Naive thymus-derived CD4-positive, alpha-beta T cell (primary cell): ENCODE measurements at regions not wholly inside any gene's neighbourhood (a gene's known extent, or its start where the extent isn't known, plus 50 kb on each side); places are given as distances from the start of the nearest gene placed in this dataset.

Experiments
- ATAC-seq: fragments of 150-1000 bp; cut with Tn5 transposase; 2 replicates; pipeline ENCODE4 v1.10.0; 2021; ENCODE audit warnings: mild to moderate bottlenecking, moderate library complexity
- CTCF ChIA-PET: fragments of 350-600 bp; sonication (Branson Sonifier 250); formaldehyde crosslinking; loops from one replicate; lab custom pipeline; 2021; ENCODE audit warnings: antibody characterized with exemption; lab: Charles Lee
- POLR2A ChIA-PET: fragments of 350-600 bp; sonication (Branson Sonifier 250); formaldehyde crosslinking; loops from one replicate; lab custom pipeline; 2021; ENCODE audit warnings: antibody characterized with exemption, inconsistent platforms; lab: Charles Lee
- DNase-seq, 9 donors: peaks; one replicate each; pipeline versions ENCODE4 v3.0.0 to v3.0.0-alpha.2; 2020 to 2022; ENCODE audit warnings: mixed read lengths in 1 of 9
- H3K27ac ChIP-seq: one replicate; pipeline ENCODE4 v1.7.0; 2013; ENCODE audit warnings: mild to moderate bottlenecking, low read depth, low read length, moderate library complexity
- H3K27me3 ChIP-seq, 2 donors: one replicate each; pipeline ENCODE4 v1.7.0; 2013; ENCODE audit warnings: low read length in 2 of 2, mild to moderate bottlenecking in 2 of 2, moderate library complexity in 2 of 2; ENCODE audit not compliant: control insufficient read depth in 2 of 2, insufficient read depth in 2 of 2
- H3K36me3 ChIP-seq, 3 experiments: 1 replicate in 2 of 3; 2 replicates in 1 of 3; pipeline ENCODE4 v1.7.0; 2013; ENCODE audit warnings: low read length in 3 of 3, mild to moderate bottlenecking in 3 of 3, moderate library complexity in 1 of 3; ENCODE audit not compliant: insufficient read depth in 3 of 3, control insufficient read depth in 2 of 3
- H3K4me1 ChIP-seq, 2 donors: one replicate each; pipeline ENCODE4 v1.7.0; 2013; ENCODE audit warnings: low read length in 2 of 2, mild to moderate bottlenecking in 2 of 2, moderate library complexity in 1 of 2; ENCODE audit not compliant: control insufficient read depth in 2 of 2, insufficient read depth in 2 of 2
- H3K4me3 ChIP-seq: 2 replicates; pipeline ENCODE4 v1.7.0; 2013; ENCODE audit warnings: mild to moderate bottlenecking, low read length
- H3K9me3 ChIP-seq, 3 experiments: 1 replicate in 2 of 3; 2 replicates in 1 of 3; pipeline ENCODE4 v1.7.0; 2013; ENCODE audit warnings: low read length in 3 of 3; ENCODE audit not compliant: control insufficient read depth in 2 of 3
- H3K27ac Mint-ChIP-seq, 9 donors: one replicate each; pipeline ENCODE4 v1.8.0; 2020 to 2022; ENCODE audit warnings: mixed read lengths in 9 of 9, mild to moderate bottlenecking in 8 of 9, moderate library complexity in 5 of 9, inconsistent platforms in 2 of 9
- H3K27me3 Mint-ChIP-seq, 5 donors: one replicate each; pipeline ENCODE4 v1.8.0; 2021 to 2022; ENCODE audit warnings: mixed read lengths in 5 of 5, mild to moderate bottlenecking in 1 of 5
- H3K36me3 Mint-ChIP-seq, 5 donors: one replicate each; pipeline ENCODE4 v1.8.0; 2020 to 2022; ENCODE audit warnings: mixed read lengths in 5 of 5, mild to moderate bottlenecking in 3 of 5, inconsistent platforms in 1 of 5
- H3K4me1 Mint-ChIP-seq, 7 donors: one replicate each; pipeline ENCODE4 v1.8.0; 2020 to 2022; ENCODE audit warnings: mixed read lengths in 7 of 7, mild to moderate bottlenecking in 3 of 7, inconsistent platforms in 1 of 7
- H3K4me3 Mint-ChIP-seq, 10 donors: one replicate each; pipeline ENCODE4 v1.8.0; 2020 to 2022; ENCODE audit warnings: mild to moderate bottlenecking in 10 of 10, mixed read lengths in 10 of 10, moderate library complexity in 6 of 10, inconsistent platforms in 2 of 10
- H3K9me3 Mint-ChIP-seq, 11 donors: one replicate each; pipeline ENCODE4 v1.8.0; 2020 to 2022; ENCODE audit warnings: mixed read lengths in 11 of 11, mild to moderate bottlenecking in 4 of 11, inconsistent platforms in 1 of 11, moderate library complexity in 1 of 11
- intact Hi-C, 2 donors: fragments of 100-400 bp; cut with micrococcal nuclease; formaldehyde crosslinking; loops; one replicate each; pipeline ENCODE4 v1.15.1; 2023

GRCh38 chr10:7100032-7100702 lies 310.7 kb downstream of the SFMBT2 start:
- intact Hi-C loops: no loop called here
- Mint-ChIP-seq H3K36me3 (peaks cover 0 to 2% (median 0%) of the 10 kb centered on the region in 5 donors), H3K4me3 (no peak overlapping the region), H3K4me1 (no peaks in the 10 kb centered on the region), H3K27ac (no peak overlapping the region), H3K27me3 (peaks cover 0 to 8% (median 4%) of the 10 kb centered on the region in 5 donors), H3K9me3 (peaks cover 0 to 5% (median 0%) of the 10 kb centered on the region in 11 donors)
- Histone ChIP-seq H3K4me3 (no peak overlapping the region), H3K27ac (no peak overlapping the region), H3K36me3 (no peaks in the 10 kb centered on the region), H3K9me3 (no peaks in the 10 kb centered on the region), H3K4me1 (no peaks in the 10 kb centered on the region), H3K27me3 (no peaks in the 10 kb centered on the region)
- POLR2A ChIA-PET: no interaction called here
- no peak for DNase-seq
- ATAC-seq: no peak
- CTCF ChIA-PET: no interaction called here

- ATAC-seq: no peak
Observed at GRCh38 chr10:7098160-7098762, 312.6 kb downstream of the SFMBT2 start.

GRCh38 chr10:7094781-7095180 lies 316.1 kb downstream of the SFMBT2 start:
- no peak overlapping the region for H3K27ac Mint-ChIP-seq
- no peak for DNase-seq
- no peaks in the 10 kb centered on the region for H3K36me3 ChIP-seq
- ChIA-PET POLR2A (no interaction called here), CTCF (no interaction called here)
- H3K27me3 Mint-ChIP-seq: no peaks in the 10 kb centered on the region
- H3K36me3 Mint-ChIP-seq: no peaks in the 10 kb centered on the region
- no peak overlapping the region for H3K27ac ChIP-seq
- H3K4me3 Mint-ChIP-seq: no peak overlapping the region
- no peaks in the 10 kb centered on the region for H3K27me3 ChIP-seq
- no peaks in the 10 kb centered on the region for H3K4me1 ChIP-seq
- H3K9me3 Mint-ChIP-seq: no peaks in the 10 kb centered on the region
- intact Hi-C loops: no loop called here
- no peak overlapping the region for H3K4me3 ChIP-seq
- no peak for ATAC-seq
- H3K4me1 Mint-ChIP-seq: no peaks in the 10 kb centered on the region
- no peaks in the 10 kb centered on the region for H3K9me3 ChIP-seq

More at GRCh38 chr10:7098160-7098762, 312.6 kb downstream of the SFMBT2 start:
- H3K27ac ChIP-seq: no peak overlapping the region
- CTCF ChIA-PET: no interaction called here
- no peaks in the 10 kb centered on the region for H3K4me1 Mint-ChIP-seq
- no peaks in the 10 kb centered on the region for H3K27me3 ChIP-seq
- H3K4me1 ChIP-seq: no peaks in the 10 kb centered on the region
- H3K27ac Mint-ChIP-seq: no peak overlapping the region
- DNase-seq: no peak
- intact Hi-C loops: no loop called here
- peaks cover 0 to under 1% (median 0%) of the 10 kb centered on the region in 5 donors for H3K27me3 Mint-ChIP-seq
- H3K9me3 Mint-ChIP-seq: no peaks in the 10 kb centered on the region
- POLR2A ChIA-PET: no interaction called here
- no peak overlapping the region for H3K4me3 ChIP-seq
- no peaks in the 10 kb centered on the region for H3K36me3 Mint-ChIP-seq
- no peaks in the 10 kb centered on the region for H3K36me3 ChIP-seq
- no peak overlapping the region for H3K4me3 Mint-ChIP-seq
- no peaks in the 10 kb centered on the region for H3K9me3 ChIP-seq

- ATAC-seq (no peak), DNase-seq (no peak)
- no peaks in the 10 kb centered on the region for H3K36me3 Mint-ChIP-seq
- Histone ChIP-seq H3K4me1 (no peaks in the 10 kb centered on the region), H3K27ac (no peak overlapping the region), H3K36me3 (no peaks in the 10 kb centered on the region), H3K27me3 (no peaks in the 10 kb centered on the region), H3K9me3 (no peaks in the 10 kb centered on the region), H3K4me3 (no peak overlapping the region)
- H3K27me3 Mint-ChIP-seq: no peaks in the 10 kb centered on the region
- H3K4me1 Mint-ChIP-seq: no peaks in the 10 kb centered on the region
- H3K27ac Mint-ChIP-seq: no peak overlapping the region
- ChIA-PET CTCF (no interaction called here), POLR2A (no interaction called here)
- intact Hi-C loops: no loop called here
- H3K9me3 Mint-ChIP-seq: peaks cover 0 to 3% (median 0%) of the 10 kb centered on the region in 11 donors
- no peak overlapping the region for H3K4me3 Mint-ChIP-seq
Observed at GRCh38 chr10:7093368-7093767, 317.5 kb downstream of the SFMBT2 start.

GRCh38 chr10:7092603-7093002 lies 318.2 kb downstream of the SFMBT2 start:
- peak overlapping the region in 1 of 9 donors; percentile 24 for H3K27ac Mint-ChIP-seq

GRCh38 chr10:7090529-7090928 lies 320.3 kb downstream of the SFMBT2 start:
- H3K36me3 Mint-ChIP-seq: no peaks in the 10 kb centered on the region
- H3K4me1 ChIP-seq: no peaks in the 10 kb centered on the region
- H3K4me1 Mint-ChIP-seq: no peaks in the 10 kb centered on the region
- ChIA-PET POLR2A (no interaction called here), CTCF (interaction anchor here (0.9 kb wide), 1 partner anchor 435 kb away, joined by 3 read pairs; no protein-coding TSS in a partner anchor)
- intact Hi-C loops: no loop called here
- H3K9me3 Mint-ChIP-seq: peaks cover 0 to 3% (median 0%) of the 10 kb centered on the region in 11 donors
- H3K9me3 ChIP-seq: no peaks in the 10 kb centered on the region
- no peak overlapping the region for H3K27ac ChIP-seq
- H3K4me3 ChIP-seq: no peak overlapping the region
- H3K27me3 Mint-ChIP-seq: peaks cover 0 to 7% (median 0%) of the 10 kb centered on the region in 5 donors
- DNase-seq (no peak), ATAC-seq (no peak)
- H3K27ac Mint-ChIP-seq: no peak overlapping the region
- no peaks in the 10 kb centered on the region for H3K36me3 ChIP-seq
- H3K4me3 Mint-ChIP-seq: no peak overlapping the region
- H3K27me3 ChIP-seq: no peaks in the 10 kb centered on the region

More at GRCh38 chr10:7092603-7093002, 318.2 kb downstream of the SFMBT2 start:
- no peak for DNase-seq
- intact Hi-C loops: no loop called here
- Mint-ChIP-seq H3K4me1 (no peaks in the 10 kb centered on the region), H3K4me3 (no peak overlapping the region), H3K9me3 (peaks cover 0 to 3% (median 0%) of the 10 kb centered on the region in 11 donors), H3K27me3 (no peaks in the 10 kb centered on the region), H3K36me3 (no peaks in the 10 kb centered on the region)
- H3K27me3 ChIP-seq: no peaks in the 10 kb centered on the region
- no peak overlapping the region for H3K27ac ChIP-seq
- no peaks in the 10 kb centered on the region for H3K36me3 ChIP-seq
- H3K4me3 ChIP-seq: no peak overlapping the region
- H3K4me1 ChIP-seq: no peaks in the 10 kb centered on the region
- H3K9me3 ChIP-seq: no peaks in the 10 kb centered on the region
- CTCF ChIA-PET: no interaction called here
- no peak for ATAC-seq
- POLR2A ChIA-PET: interaction anchor here (0.8 kb wide), 1 partner anchor 1115 kb away, joined by 4 read pairs; no protein-coding TSS in a partner anchor
